ENCODE measurements at regions not wholly inside any gene's neighbourhood (a gene's known extent, or its start where the extent isn't known, plus 50 kb on each side); places are given as distances from the start of the nearest gene placed in this dataset.
A peak's percentile ranks its signal among the peaks of the same experiment; 100 is the strongest.

GRCh38 chr9:99475401-99476065 is 253.5 kb downstream of the SEC61B start:
- H3K9ac ChIP-seq, result no peak overlapping the region
- in situ Hi-C loops (cut with MboI), result no loop called here
- H3K27me3 ChIP-seq (replicated peaks; ENCODE audit: insufficient read depth), result no peaks in the 10 kb centered on the region
- H2AFZ ChIP-seq, result no peak overlapping the region
- no peaks in the 10 kb centered on the region for H3K36me3 ChIP-seq (ENCODE audit: low read depth)
- H4K20me1 ChIP-seq (ENCODE audit: insufficient read depth), result no peaks in the 10 kb centered on the region
- no peak overlapping the region for H3K4me2 ChIP-seq (ENCODE audit: unreplicated experiment)
- 43 to 51% methylated on average over 3 of the region's 3 CpGs for WGBS, 2 experiments (ENCODE audit: low coverage in 1 of 2, low lambda C conversion rate in 2 of 2, missing lambda C conversion rate in 2 of 2)
- TF ChIP-seq EZH2phosphoT487 (IDR thresholded peaks at IDR 0.05; ENCODE audit: insufficient read depth, low read depth) (no peak), EZH2 (IDR thresholded peaks at IDR 0.05; ENCODE audit: insufficient read depth, poor library complexity, severe bottlenecking) (no peak)
- no peaks in the 10 kb centered on the region for H3K9me2 ChIP-seq (ENCODE audit: insufficient read depth)
- no peak overlapping the region for H3K4me3 ChIP-seq
- DNase-seq, result no peak
- no peaks in the 10 kb centered on the region for H3K4me1 ChIP-seq (ENCODE audit: insufficient read depth)
- no peaks in the 10 kb centered on the region for H3K9me3 ChIP-seq (ENCODE audit: low read depth)
- H3F3A ChIP-seq (ENCODE audit: insufficient read depth), result no peaks in the 10 kb centered on the region
- no peaks in the 10 kb centered on the region for H3K79me2 ChIP-seq (ENCODE audit: insufficient read depth)
- H3K27ac ChIP-seq, result no peak overlapping the region

- Histone ChIP-seq H3K4me1 (ENCODE audit: insufficient read depth) (no peaks in the 10 kb centered on the region), H2AFZ (no peak overlapping the region), H3K4me3 (no peak overlapping the region), H3K4me2 (ENCODE audit: unreplicated experiment) (no peak overlapping the region), H3K36me3 (ENCODE audit: low read depth) (no peaks in the 10 kb centered on the region), H3K27me3 (replicated peaks; ENCODE audit: insufficient read depth) (no peaks in the 10 kb centered on the region), H3K27ac (no peak overlapping the region), H3F3A (ENCODE audit: insufficient read depth) (no peaks in the 10 kb centered on the region), H3K79me2 (ENCODE audit: insufficient read depth) (no peaks in the 10 kb centered on the region), H3K9me3 (ENCODE audit: low read depth) (no peaks in the 10 kb centered on the region), H4K20me1 (ENCODE audit: insufficient read depth) (no peaks in the 10 kb centered on the region), H3K9me2 (ENCODE audit: insufficient read depth) (no peaks in the 10 kb centered on the region), H3K9ac (no peak overlapping the region)
- DNase-seq, result no peak
- TF ChIP-seq EZH2phosphoT487 (IDR thresholded peaks at IDR 0.05; ENCODE audit: insufficient read depth, low read depth) (no peak), EZH2 (IDR thresholded peaks at IDR 0.05; ENCODE audit: insufficient read depth, poor library complexity, severe bottlenecking) (no peak)
- in situ Hi-C loops (cut with MboI), result no loop called here
- WGBS, 2 experiments (ENCODE audit: low coverage in 1 of 2, low lambda C conversion rate in 2 of 2, missing lambda C conversion rate in 2 of 2), result 54 to 60% methylated on average over 10 of the region's 10 CpGs
These were observed 256.5 kb downstream of the SEC61B start for GRCh38 chr9:99478469-99479027.

- Histone ChIP-seq H3K79me2 (ENCODE audit: insufficient read depth) (no peaks in the 10 kb centered on the region), H3K9ac (no peak overlapping the region)
These were observed 257.8 kb downstream of the SEC61B start for GRCh38 chr9:99479929-99480328.

GRCh38 chr9:99485459-99485858 is 263.4 kb downstream of the SEC61B start:
- no peak overlapping the region for H3K4me2 ChIP-seq (ENCODE audit: unreplicated experiment)
- no peaks in the 10 kb centered on the region for H3K79me2 ChIP-seq (ENCODE audit: insufficient read depth)
- no peak overlapping the region for H3K27ac ChIP-seq
- H3K9me2 ChIP-seq (ENCODE audit: insufficient read depth), result no peaks in the 10 kb centered on the region
- H4K20me1 ChIP-seq (ENCODE audit: insufficient read depth), result no peaks in the 10 kb centered on the region
- 27 to 47% methylated on average over 2 of the region's 2 CpGs for WGBS, 2 experiments (ENCODE audit: low coverage in 1 of 2, low lambda C conversion rate in 2 of 2, missing lambda C conversion rate in 2 of 2)
- no peaks in the 10 kb centered on the region for H3K27me3 ChIP-seq (replicated peaks; ENCODE audit: insufficient read depth)
- no peaks in the 10 kb centered on the region for H3K36me3 ChIP-seq (ENCODE audit: low read depth)
- no peak overlapping the region for H3K4me3 ChIP-seq
- H3K9ac ChIP-seq, result no peak overlapping the region
- H3K9me3 ChIP-seq (ENCODE audit: low read depth), result no peaks in the 10 kb centered on the region
- in situ Hi-C loops (cut with MboI), result no loop called here
- peaks cover 7% of the 10 kb centered on the region for H3F3A ChIP-seq (ENCODE audit: insufficient read depth)
- no peak overlapping the region for H2AFZ ChIP-seq
- TF ChIP-seq EZH2 (IDR thresholded peaks at IDR 0.05; ENCODE audit: insufficient read depth, poor library complexity, severe bottlenecking) (no peak), EZH2phosphoT487 (IDR thresholded peaks at IDR 0.05; ENCODE audit: insufficient read depth, low read depth) (no peak)
- H3K4me1 ChIP-seq (ENCODE audit: insufficient read depth), result peaks cover 12% of the 10 kb centered on the region
- peak; percentile 74 for DNase-seq

More at GRCh38 chr9:99479929-99480328, 257.8 kb downstream of the SEC61B start:
- no peak for DNase-seq
- Histone ChIP-seq H3F3A (ENCODE audit: insufficient read depth) (no peaks in the 10 kb centered on the region), H3K4me2 (ENCODE audit: unreplicated experiment) (no peak overlapping the region), H3K9me2 (ENCODE audit: insufficient read depth) (no peaks in the 10 kb centered on the region), H3K9me3 (ENCODE audit: low read depth) (no peaks in the 10 kb centered on the region), H3K27me3 (replicated peaks; ENCODE audit: insufficient read depth) (no peaks in the 10 kb centered on the region), H4K20me1 (ENCODE audit: insufficient read depth) (no peaks in the 10 kb centered on the region), H3K27ac (no peak overlapping the region), H3K4me1 (ENCODE audit: insufficient read depth) (no peaks in the 10 kb centered on the region), H3K36me3 (ENCODE audit: low read depth) (no peaks in the 10 kb centered on the region), H3K4me3 (no peak overlapping the region), H2AFZ (no peak overlapping the region)
- WGBS, 2 experiments (ENCODE audit: low coverage in 1 of 2, low lambda C conversion rate in 2 of 2, missing lambda C conversion rate in 2 of 2), result 68 to 70% methylated on average over 3 of the region's 3 CpGs
- in situ Hi-C loops (cut with MboI), result no loop called here
- TF ChIP-seq EZH2 (IDR thresholded peaks at IDR 0.05; ENCODE audit: insufficient read depth, poor library complexity, severe bottlenecking) (no peak), EZH2phosphoT487 (IDR thresholded peaks at IDR 0.05; ENCODE audit: insufficient read depth, low read depth) (no peak)
